ENCODE measurements at regions not wholly inside any gene's neighbourhood (a gene's known extent, or its start where the extent isn't known, plus 50 kb on each side); places are given as distances from the start of the nearest gene placed in this dataset.

GRCh38 chr20:24095303-24095702 is 106.7 kb upstream of the GGTLC1 start:
- no peaks in the 10 kb centered on the region for H3K9me3 Mint-ChIP-seq
- H3K4me1 Mint-ChIP-seq (ENCODE audit: low read depth): peaks cover 8% of the 10 kb centered on the region
- H3K27me3 Mint-ChIP-seq (ENCODE audit: insufficient read depth): peaks cover 5% of the 10 kb centered on the region
- H3K27ac Mint-ChIP-seq: no peak overlapping the region
- DNase-seq (ENCODE audit: low spot score): no peak
- intact Hi-C loops (cut with micrococcal nuclease): no loop called here
- H3K4me3 Mint-ChIP-seq: no peak overlapping the region
- H3K36me3 Mint-ChIP-seq (ENCODE audit: low read depth): no peaks in the 10 kb centered on the region

DNA sequence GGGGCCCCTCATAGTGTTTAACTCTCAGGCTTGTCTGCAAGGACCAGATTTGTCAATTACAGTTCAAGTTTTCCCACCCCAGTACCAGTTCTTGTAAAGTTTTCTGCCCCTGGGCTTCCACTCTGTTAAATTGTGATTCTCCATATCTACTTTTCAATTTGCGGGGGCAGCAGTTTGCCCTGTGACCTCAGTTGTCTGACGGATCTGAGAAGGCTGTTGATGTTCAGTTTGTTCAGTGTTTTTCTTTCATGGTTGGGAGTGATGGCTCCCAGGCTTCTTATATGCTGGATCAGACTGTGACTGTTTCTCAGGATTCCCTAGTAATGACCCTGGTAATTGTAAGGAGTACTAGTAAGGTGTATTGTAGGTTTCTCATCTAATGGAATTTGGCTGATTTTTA is 101.0 kb upstream of the GGTLC1 start:
- Mint-ChIP-seq H3K9me3 (no peaks in the 10 kb centered on the region), H3K36me3 (ENCODE audit: low read depth) (no peaks in the 10 kb centered on the region), H3K27ac (no peak overlapping the region), H3K27me3 (ENCODE audit: insufficient read depth) (peaks cover 12% of the 10 kb centered on the region), H3K4me1 (ENCODE audit: low read depth) (no peaks in the 10 kb centered on the region), H3K4me3 (no peak overlapping the region)
- intact Hi-C loops (cut with micrococcal nuclease): no loop called here
- no peak for DNase-seq (ENCODE audit: low spot score)

- intact Hi-C loops (cut with micrococcal nuclease): no loop called here
- Mint-ChIP-seq H3K4me3 (no peak overlapping the region), H3K9me3 (no peaks in the 10 kb centered on the region), H3K27me3 (ENCODE audit: insufficient read depth) (peaks cover 20% of the 10 kb centered on the region), H3K4me1 (ENCODE audit: low read depth) (no peaks in the 10 kb centered on the region), H3K36me3 (ENCODE audit: low read depth) (no peaks in the 10 kb centered on the region), H3K27ac (no peak overlapping the region)
- no peak for DNase-seq (ENCODE audit: low spot score)
Observed at GRCh38 chr20:24086121-24086520, 97.5 kb upstream of the GGTLC1 start.

DNA sequence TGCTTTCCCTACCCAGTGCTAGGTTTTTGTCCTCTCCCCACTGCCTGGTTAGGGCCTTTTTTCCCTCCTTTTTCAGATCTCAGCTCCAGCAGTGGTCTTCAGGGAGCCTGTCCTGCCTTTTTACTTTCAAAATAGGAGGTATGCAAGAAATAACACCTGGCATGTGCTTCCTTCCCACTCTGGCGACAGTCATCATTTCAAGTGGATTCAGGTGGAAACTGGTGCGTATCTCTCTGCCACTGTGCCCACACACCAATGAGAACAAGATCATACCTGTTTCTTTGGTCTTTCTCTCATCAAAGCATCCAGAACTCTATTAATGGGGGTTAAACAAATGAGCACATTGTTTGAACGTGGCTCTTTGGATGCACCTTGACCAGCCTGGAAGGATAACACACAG is 95.7 kb upstream of the GGTLC1 start:
- Mint-ChIP-seq H3K36me3 (ENCODE audit: low read depth) (no peaks in the 10 kb centered on the region), H3K4me3 (no peak overlapping the region)
- intact Hi-C loops (cut with micrococcal nuclease): no loop called here

DNA sequence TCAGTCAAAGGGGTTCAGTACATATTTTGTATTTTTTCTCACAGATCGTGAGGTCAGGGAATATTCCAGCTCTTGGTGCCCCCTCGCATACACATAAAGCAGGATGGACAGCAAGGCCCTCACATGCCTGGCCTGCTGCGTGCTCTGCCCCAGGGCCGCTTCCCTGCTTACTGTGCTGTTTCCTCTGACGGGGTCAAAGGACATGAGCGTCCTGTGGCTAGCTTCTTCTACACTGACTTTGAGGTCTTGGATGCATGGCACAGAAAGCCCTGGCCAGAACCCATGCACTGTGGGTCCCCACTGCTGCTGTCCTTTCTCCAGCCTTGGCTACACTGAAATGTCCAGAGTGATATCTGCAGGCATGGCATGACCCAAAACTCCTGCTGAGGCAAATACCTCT is 92.5 kb upstream of the GGTLC1 start:
- Mint-ChIP-seq H3K27ac (no peak overlapping the region), H3K27me3 (ENCODE audit: insufficient read depth) (peaks cover 8% of the 10 kb centered on the region), H3K36me3 (ENCODE audit: low read depth) (no peaks in the 10 kb centered on the region), H3K9me3 (no peaks in the 10 kb centered on the region), H3K4me1 (ENCODE audit: low read depth) (no peaks in the 10 kb centered on the region), H3K4me3 (no peak overlapping the region)
- no peak for DNase-seq (ENCODE audit: low spot score)
- intact Hi-C loops (cut with micrococcal nuclease): no loop called here

More for the DNA sequence above, 95.7 kb upstream of the GGTLC1 start:
- no peak for DNase-seq (ENCODE audit: low spot score)
- no peaks in the 10 kb centered on the region for H3K9me3 Mint-ChIP-seq
- peaks cover 20% of the 10 kb centered on the region for H3K27me3 Mint-ChIP-seq (ENCODE audit: insufficient read depth)
- H3K27ac Mint-ChIP-seq: no peak overlapping the region
- no peaks in the 10 kb centered on the region for H3K4me1 Mint-ChIP-seq (ENCODE audit: low read depth)

DNA sequence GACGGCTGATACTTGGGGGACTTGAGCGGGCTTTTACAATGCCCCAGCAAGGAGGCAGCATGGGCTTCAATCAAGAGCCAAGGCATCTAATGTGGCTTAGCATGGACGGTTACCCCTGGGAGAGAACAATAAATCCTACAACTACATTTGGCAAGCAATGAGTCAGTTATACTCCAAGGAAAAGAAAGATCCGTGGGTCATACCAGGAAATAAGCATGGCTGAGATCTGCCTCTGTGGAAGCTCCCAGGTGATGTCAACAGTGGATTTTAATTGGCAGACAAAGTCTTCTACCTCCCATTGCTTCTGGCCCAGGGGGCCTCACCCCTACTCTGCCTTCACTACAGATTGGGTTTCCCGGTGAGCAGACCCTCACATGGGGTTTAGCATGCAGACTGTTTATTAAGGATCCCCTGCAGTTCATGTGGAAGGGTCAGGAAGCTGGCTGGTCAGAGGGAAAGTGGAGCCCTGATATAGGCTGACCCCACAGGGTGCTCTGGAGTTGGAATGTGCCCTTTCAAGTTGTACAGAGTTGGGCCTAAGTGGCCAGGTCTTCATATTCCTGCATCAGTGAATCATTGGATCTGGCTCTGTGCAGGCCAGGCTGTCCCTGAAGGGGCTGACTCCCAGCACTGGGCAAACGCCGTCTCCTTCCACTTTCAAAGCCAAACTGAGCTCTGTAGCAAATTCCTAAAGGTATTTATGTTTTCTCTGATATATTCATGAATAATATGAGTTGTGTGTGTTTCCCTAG is 91.3 kb upstream of the GGTLC1 start:
- no peak for DNase-seq (ENCODE audit: low spot score)
- Mint-ChIP-seq H3K4me3 (no peak overlapping the region), H3K27ac (no peak overlapping the region), H3K9me3 (no peaks in the 10 kb centered on the region), H3K36me3 (ENCODE audit: low read depth) (no peaks in the 10 kb centered on the region), H3K4me1 (ENCODE audit: low read depth) (no peaks in the 10 kb centered on the region), H3K27me3 (ENCODE audit: insufficient read depth) (peaks cover 8% of the 10 kb centered on the region)
- intact Hi-C loops (cut with micrococcal nuclease): no loop called here

DNA sequence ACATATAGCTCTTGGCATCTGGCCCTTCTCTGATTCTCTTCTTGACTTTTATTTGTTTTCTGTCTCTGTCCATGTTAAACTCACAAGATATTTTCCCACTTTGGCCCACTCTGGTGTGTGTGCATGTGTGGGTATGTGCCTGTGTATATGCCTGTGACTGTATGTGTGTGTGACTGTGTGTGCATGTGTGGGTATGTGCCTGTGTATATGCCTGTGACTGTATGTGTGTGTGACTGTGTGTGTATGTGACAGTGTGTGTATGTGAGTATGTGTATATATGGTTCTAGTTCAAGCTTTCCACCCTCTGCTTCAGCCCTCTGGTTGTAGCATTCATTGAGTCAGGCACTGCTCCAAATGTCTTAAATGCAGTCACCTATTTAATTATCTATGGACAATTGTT is 88.6 kb upstream of the GGTLC1 start:
- Mint-ChIP-seq H3K36me3 (ENCODE audit: low read depth) (no peaks in the 10 kb centered on the region), H3K4me1 (ENCODE audit: low read depth) (no peaks in the 10 kb centered on the region), H3K27me3 (ENCODE audit: insufficient read depth) (peaks cover 2% of the 10 kb centered on the region), H3K9me3 (no peaks in the 10 kb centered on the region), H3K27ac (no peak overlapping the region), H3K4me3 (no peak overlapping the region)
- intact Hi-C loops (cut with micrococcal nuclease): no loop called here
- DNase-seq (ENCODE audit: low spot score): no peak

DNA sequence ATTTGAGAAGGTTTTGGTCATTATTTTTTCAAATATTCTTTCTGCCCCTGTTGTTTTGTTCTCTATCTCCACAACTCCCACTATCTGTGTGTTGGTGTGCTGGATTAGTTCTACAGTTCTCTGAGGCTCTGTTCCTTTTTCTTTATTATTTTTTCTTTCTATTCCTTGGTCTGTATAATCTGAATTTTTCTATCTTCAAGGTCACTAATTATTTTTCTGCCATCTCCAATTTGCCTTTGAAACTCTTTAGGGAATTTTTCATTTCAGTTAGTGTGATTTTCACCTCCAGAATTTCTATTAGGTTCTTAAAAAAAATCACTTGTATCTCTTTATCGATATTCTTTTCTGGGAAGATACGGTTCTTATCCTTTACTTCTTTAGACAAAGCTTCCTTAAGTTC is 82.1 kb upstream of the GGTLC1 start:
- no peak for DNase-seq (ENCODE audit: low spot score)
- Mint-ChIP-seq H3K27ac (no peak overlapping the region), H3K4me1 (ENCODE audit: low read depth) (peaks cover 9% of the 10 kb centered on the region), H3K4me3 (no peak overlapping the region), H3K27me3 (ENCODE audit: insufficient read depth) (peaks cover 2% of the 10 kb centered on the region), H3K36me3 (ENCODE audit: low read depth) (peaks cover 9% of the 10 kb centered on the region), H3K9me3 (peaks cover 32% of the 10 kb centered on the region)
- intact Hi-C loops (cut with micrococcal nuclease): no loop called here

- no peaks in the 10 kb centered on the region for H3K27me3 Mint-ChIP-seq (ENCODE audit: insufficient read depth)
- H3K27ac Mint-ChIP-seq: no peak overlapping the region
- DNase-seq (ENCODE audit: low spot score): no peak
- H3K36me3 Mint-ChIP-seq (ENCODE audit: low read depth): peaks cover 6% of the 10 kb centered on the region
- peaks cover 12% of the 10 kb centered on the region for H3K4me1 Mint-ChIP-seq (ENCODE audit: low read depth)
- peak overlapping the region; percentile 24 for H3K4me3 Mint-ChIP-seq
- intact Hi-C loops (cut with micrococcal nuclease): no loop called here
- peaks cover 25% of the 10 kb centered on the region for H3K9me3 Mint-ChIP-seq
Observed at GRCh38 chr20:24066076-24066700, 77.6 kb upstream of the GGTLC1 start.

DNA sequence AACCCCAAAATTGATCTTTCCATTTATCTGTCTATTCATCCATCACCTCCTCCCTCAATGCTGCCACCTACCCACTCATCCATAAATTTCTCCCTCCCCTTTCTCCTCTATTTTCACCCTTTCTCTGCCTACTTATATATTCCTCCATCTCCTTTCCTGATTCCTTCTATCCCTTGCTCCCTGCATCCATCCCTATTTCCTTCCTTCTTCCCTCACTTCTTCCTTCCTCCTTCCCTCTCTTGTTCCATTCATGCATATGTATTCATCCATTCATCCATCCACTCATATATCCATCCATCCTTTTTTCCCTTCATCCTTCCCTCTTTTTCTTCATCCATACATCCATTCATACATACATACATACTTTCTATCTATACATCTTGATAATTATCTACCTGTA is 76.3 kb upstream of the GGTLC1 start:
- no peak overlapping the region for H3K27ac Mint-ChIP-seq
- H3K4me1 Mint-ChIP-seq (ENCODE audit: low read depth): peaks cover 12% of the 10 kb centered on the region
- H3K27me3 Mint-ChIP-seq (ENCODE audit: insufficient read depth): no peaks in the 10 kb centered on the region
- intact Hi-C loops (cut with micrococcal nuclease): no loop called here
- H3K9me3 Mint-ChIP-seq: peaks cover 16% of the 10 kb centered on the region
- no peak overlapping the region for H3K4me3 Mint-ChIP-seq
- no peaks in the 10 kb centered on the region for H3K36me3 Mint-ChIP-seq (ENCODE audit: low read depth)
- DNase-seq (ENCODE audit: low spot score): no peak

DNA sequence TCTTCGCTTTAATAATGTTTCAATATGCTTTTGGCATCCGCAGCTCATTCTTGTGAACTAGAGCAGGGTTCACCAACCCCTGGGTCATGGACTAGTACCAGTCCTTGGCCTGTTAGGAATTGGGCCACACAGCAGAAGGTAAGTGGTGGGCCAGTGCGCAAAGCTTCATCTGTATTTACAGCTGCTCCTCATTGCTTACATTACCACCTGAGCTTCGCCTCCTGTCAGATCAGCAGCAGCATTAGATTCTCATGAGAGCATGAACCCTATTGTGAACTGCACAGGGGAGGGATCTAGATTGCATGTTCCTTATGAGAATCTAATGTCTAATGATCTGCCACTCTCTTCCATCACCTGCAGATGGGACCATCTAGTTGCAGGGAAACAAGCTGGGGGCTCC is 75.5 kb upstream of the GGTLC1 start:
- Mint-ChIP-seq H3K36me3 (ENCODE audit: low read depth) (no peaks in the 10 kb centered on the region), H3K4me1 (ENCODE audit: low read depth) (peaks cover 12% of the 10 kb centered on the region), H3K9me3 (peaks cover 16% of the 10 kb centered on the region), H3K27ac (no peak overlapping the region), H3K27me3 (ENCODE audit: insufficient read depth) (no peaks in the 10 kb centered on the region), H3K4me3 (no peak overlapping the region)
- intact Hi-C loops (cut with micrococcal nuclease): no loop called here
- no peak for DNase-seq (ENCODE audit: low spot score)

DNA sequence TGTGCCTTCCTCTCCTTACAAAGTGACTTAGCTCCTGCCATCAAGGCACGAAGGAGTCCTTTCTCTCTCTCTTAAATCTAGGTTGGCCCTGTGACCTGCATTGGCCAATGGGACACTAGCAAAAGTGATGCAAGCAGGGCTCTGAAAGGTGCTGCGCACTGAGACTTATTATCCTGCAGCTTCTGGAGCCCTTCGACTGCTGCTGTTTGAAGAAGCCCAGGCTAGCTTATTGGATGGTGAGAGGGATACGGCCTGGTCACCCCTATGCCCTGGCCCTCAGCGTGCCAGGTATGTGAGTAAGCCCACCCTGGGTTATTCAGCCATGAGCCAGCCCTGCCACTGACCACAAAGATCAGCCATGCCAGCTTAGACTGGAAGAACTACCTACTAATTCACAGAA is 74.5 kb upstream of the GGTLC1 start:
- no peak for DNase-seq (ENCODE audit: low spot score)
- intact Hi-C loops (cut with micrococcal nuclease): no loop called here
- H3K9me3 Mint-ChIP-seq: peaks cover 8% of the 10 kb centered on the region
- no peak overlapping the region for H3K4me3 Mint-ChIP-seq
- H3K36me3 Mint-ChIP-seq (ENCODE audit: low read depth): no peaks in the 10 kb centered on the region
- H3K4me1 Mint-ChIP-seq (ENCODE audit: low read depth): peaks cover 12% of the 10 kb centered on the region
- H3K27me3 Mint-ChIP-seq (ENCODE audit: insufficient read depth): no peaks in the 10 kb centered on the region
- H3K27ac Mint-ChIP-seq: no peak overlapping the region

- Mint-ChIP-seq H3K4me1 (ENCODE audit: low read depth) (peaks cover 6% of the 10 kb centered on the region), H3K27ac (no peak overlapping the region), H3K27me3 (ENCODE audit: insufficient read depth) (no peaks in the 10 kb centered on the region), H3K9me3 (no peaks in the 10 kb centered on the region), H3K36me3 (ENCODE audit: low read depth) (no peaks in the 10 kb centered on the region), H3K4me3 (no peak overlapping the region)
- no peak for DNase-seq (ENCODE audit: low spot score)
- intact Hi-C loops (cut with micrococcal nuclease): no loop called here
Observed at GRCh38 chr20:24060851-24061590, 72.4 kb upstream of the GGTLC1 start.

All from activated T-helper 1 cell treated with anti-CD3 and anti-CD28 coated beads, Interleukin-12 subunit alpha, Interleukin-12 subunit beta, Interleukin-2, Interleukin-4 antibody, amounts not matched to agents 30 ng/mL and 10 ng/mL and 1 ng/mL, durations not matched to agents 14 hours and 24 hours and 36 hours (primary cell).